HEK293 (cell line): ENCODE measurements at regions not wholly inside any gene's neighbourhood (a gene's known extent, or its start where the extent isn't known, plus 50 kb on each side); places are given as distances from the start of the nearest gene placed in this dataset.

Experiments used
- MZF1 ChIP-seq: fragments of 450-650 bp; formaldehyde crosslinking; IDR thresholded peaks from 2 replicates; pipeline ENCODE4 v1.5.1; 2017; ENCODE audit warnings: missing biosample characterization, missing genetic modification characterization, borderline replicate concordance
- PRDM1 ChIP-seq: fragments of 450-650 bp; formaldehyde crosslinking; IDR thresholded peaks from 2 replicates; pipeline ENCODE4; 2016; ENCODE audit warnings: missing biosample characterization, missing genetic modification characterization
- RBAK ChIP-seq: fragments of 450-650 bp; formaldehyde crosslinking; IDR thresholded peaks from 2 replicates; pipeline ENCODE4 v1.5.1; 2016; ENCODE audit warnings: missing biosample characterization, missing genetic modification characterization
- SP7 ChIP-seq: fragments of 450-650 bp; formaldehyde crosslinking; IDR thresholded peaks from 2 replicates; pipeline ENCODE4 v1.5.1; 2016; ENCODE audit warnings: missing biosample characterization, missing genetic modification characterization
- ZBTB1 ChIP-seq: fragments of 450-650 bp; formaldehyde crosslinking; IDR thresholded peaks from 2 replicates; pipeline ENCODE4 v1.5.1; 2016; ENCODE audit warnings: missing biosample characterization, missing genetic modification characterization
- ZFP37 ChIP-seq: fragments of 450-650 bp; formaldehyde crosslinking; IDR thresholded peaks from 2 replicates; pipeline ENCODE4 v1.5.1; 2016; ENCODE audit warnings: missing biosample characterization, missing genetic modification characterization
- ZFP41 ChIP-seq: fragments of 450-650 bp; formaldehyde crosslinking; IDR thresholded peaks from 2 replicates; pipeline ENCODE4 v1.5.1; 2016; ENCODE audit warnings: missing biosample characterization, missing genetic modification characterization, borderline replicate concordance
- ZNF133 ChIP-seq: fragments of 450-650 bp; formaldehyde crosslinking; IDR thresholded peaks from 2 replicates; pipeline ENCODE4 v1.5.1; 2016; ENCODE audit warnings: missing biosample characterization, missing genetic modification characterization
- ZNF146 ChIP-seq: fragments of 450-650 bp; formaldehyde crosslinking; IDR thresholded peaks from 2 replicates; pipeline ENCODE4 v1.5.1; 2016; ENCODE audit warnings: missing biosample characterization, missing genetic modification characterization
- ZNF221 ChIP-seq: fragments of 450-650 bp; formaldehyde crosslinking; IDR thresholded peaks from 2 replicates; pipeline ENCODE4 v1.5.1; 2017; ENCODE audit warnings: missing biosample characterization, missing genetic modification characterization, borderline replicate concordance
- ZNF223 ChIP-seq: fragments of 450-650 bp; formaldehyde crosslinking; IDR thresholded peaks from 2 replicates; pipeline ENCODE4 v1.5.1; 2016; ENCODE audit warnings: missing biosample characterization, missing genetic modification characterization
- ZNF350 ChIP-seq: fragments of 450-650 bp; formaldehyde crosslinking; IDR thresholded peaks from 2 replicates; pipeline ENCODE4 v1.5.0; 2017; ENCODE audit warnings: missing biosample characterization, mild to moderate bottlenecking, missing genetic modification characterization
- ZNF394 ChIP-seq: fragments of 450-650 bp; formaldehyde crosslinking; IDR thresholded peaks from 2 replicates; pipeline ENCODE4 v1.5.1; 2016; ENCODE audit warnings: missing biosample characterization, missing genetic modification characterization, mild to moderate bottlenecking, moderate library complexity, borderline replicate concordance
- ZNF501 ChIP-seq: fragments of 450-650 bp; formaldehyde crosslinking; IDR thresholded peaks from 2 replicates; pipeline ENCODE4 v1.5.1; 2016; ENCODE audit warnings: missing biosample characterization, missing genetic modification characterization
- ZNF529 ChIP-seq: fragments of 450-650 bp; formaldehyde crosslinking; IDR thresholded peaks from 2 replicates; pipeline ENCODE4 v1.5.1; 2017; ENCODE audit warnings: missing genetic modification characterization, missing biosample characterization; ENCODE audit not compliant: insufficient replicate concordance
- ZNF544 ChIP-seq: fragments of 450-650 bp; formaldehyde crosslinking; IDR thresholded peaks from 2 replicates; pipeline ENCODE4 v1.5.0; 2017; ENCODE audit warnings: missing biosample characterization, missing genetic modification characterization
- ZNF558 ChIP-seq: fragments of 450-650 bp; formaldehyde crosslinking; IDR thresholded peaks from 2 replicates; pipeline ENCODE4 v1.5.1; 2016; ENCODE audit warnings: missing biosample characterization, missing genetic modification characterization
- ZNF571 ChIP-seq: fragments of 450-650 bp; formaldehyde crosslinking; IDR thresholded peaks from 2 replicates; pipeline ENCODE4 v1.5.0; 2017; ENCODE audit warnings: missing biosample characterization, missing genetic modification characterization
- ZNF600 ChIP-seq: fragments of 450-650 bp; formaldehyde crosslinking; IDR thresholded peaks from 2 replicates; pipeline ENCODE4 v1.5.1; 2016; ENCODE audit warnings: missing biosample characterization, missing genetic modification characterization
- ZNF660 ChIP-seq: fragments of 450-650 bp; IDR thresholded peaks from 2 replicates; pipeline ENCODE4 v1.5.1; 2018; ENCODE audit warnings: missing biosample characterization, mild to moderate bottlenecking, missing genetic modification characterization
- ZNF677 ChIP-seq: fragments of 450-650 bp; IDR thresholded peaks from 2 replicates; pipeline ENCODE4 v1.5.0; 2018; ENCODE audit warnings: missing biosample characterization, mild to moderate bottlenecking, missing genetic modification characterization, moderate library complexity
- ZSCAN16 ChIP-seq: fragments of 450-650 bp; formaldehyde crosslinking; IDR thresholded peaks from 2 replicates; pipeline ENCODE4 v1.5.1; 2016; ENCODE audit warnings: missing biosample characterization, missing genetic modification characterization
- ZSCAN30 ChIP-seq: fragments of 450-650 bp; IDR thresholded peaks from 2 replicates; pipeline ENCODE4 v1.5.1; 2018; ENCODE audit warnings: missing biosample characterization, mild to moderate bottlenecking, missing genetic modification characterization, moderate library complexity
- ZXDB ChIP-seq: fragments of 450-650 bp; formaldehyde crosslinking; IDR thresholded peaks from 2 replicates; pipeline ENCODE4 v1.5.1; 2016; ENCODE audit warnings: missing biosample characterization, missing genetic modification characterization
- TF ChIP-seq, protein P1 (sequence below): fragments of 450-650 bp; formaldehyde crosslinking; IDR thresholded peaks from 2 replicates; pipeline ENCODE4 v1.5.1; 2017; ENCODE audit warnings: missing biosample characterization, mild to moderate bottlenecking, missing genetic modification characterization, moderate library complexity
- TF ChIP-seq, protein P2 (sequence below): fragments of 450-650 bp; formaldehyde crosslinking; IDR thresholded peaks from 2 replicates; pipeline ENCODE4 v1.5.1; 2016; ENCODE audit warnings: missing biosample characterization, missing genetic modification characterization
- TF ChIP-seq, protein P3 (sequence below): fragments of 450-650 bp; formaldehyde crosslinking; IDR thresholded peaks from 2 replicates; pipeline ENCODE4 v1.5.1; 2016; ENCODE audit warnings: missing biosample characterization, missing genetic modification characterization
- TF ChIP-seq, protein P4 (sequence below): fragments of 450-650 bp; formaldehyde crosslinking; IDR thresholded peaks from 2 replicates; pipeline ENCODE4 v1.5.1; 2016; ENCODE audit warnings: missing biosample characterization, missing genetic modification characterization
- TF ChIP-seq, protein P5 (sequence below): fragments of 450-650 bp; formaldehyde crosslinking; IDR thresholded peaks from 2 replicates; pipeline ENCODE4 v1.5.1; 2016; ENCODE audit warnings: missing biosample characterization, missing genetic modification characterization

DNA sequence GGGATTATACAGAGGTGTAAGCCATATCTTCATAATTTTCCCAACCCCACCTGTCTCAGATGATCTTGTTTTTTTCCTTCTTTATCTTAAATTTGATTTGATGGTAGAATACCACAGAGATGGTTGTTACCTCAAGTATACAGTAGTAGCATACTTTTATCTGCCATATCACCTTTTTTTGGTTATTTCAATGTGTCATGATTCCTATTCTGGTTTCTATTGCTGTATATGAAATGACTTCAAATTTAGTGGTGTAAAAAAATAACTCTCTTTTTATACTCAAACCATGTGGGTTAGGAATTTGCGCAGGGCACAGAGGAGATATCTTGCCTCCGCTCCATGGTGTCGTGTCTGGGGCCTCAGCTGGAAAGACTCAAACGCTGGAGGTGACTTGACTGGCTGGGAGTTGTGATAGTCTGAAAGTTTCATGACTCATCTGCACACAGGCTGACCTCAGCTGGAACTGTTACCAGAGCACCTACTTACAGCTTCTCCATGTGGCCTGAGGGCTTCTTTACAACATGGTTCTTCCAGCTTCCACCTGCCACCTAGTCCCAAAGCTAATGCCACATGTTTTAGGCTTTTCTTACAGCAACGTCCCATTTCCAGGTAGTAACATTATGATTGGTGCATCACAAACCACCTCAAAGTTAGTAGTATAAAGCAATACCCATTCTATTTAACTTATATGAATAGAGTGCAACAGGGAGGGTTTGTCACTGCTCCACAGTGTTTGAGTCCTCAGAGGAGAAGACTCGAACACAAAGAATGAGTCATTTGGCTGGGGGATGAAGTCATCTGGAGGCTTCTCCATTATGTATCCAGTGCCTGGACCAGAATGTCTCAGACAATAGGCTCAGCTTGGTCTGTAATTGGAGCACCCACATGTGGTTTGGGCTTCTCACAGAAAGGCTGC is 82.3 kb upstream of the XPO1 start (continued):
- TF ChIP-seq, protein P1, sequence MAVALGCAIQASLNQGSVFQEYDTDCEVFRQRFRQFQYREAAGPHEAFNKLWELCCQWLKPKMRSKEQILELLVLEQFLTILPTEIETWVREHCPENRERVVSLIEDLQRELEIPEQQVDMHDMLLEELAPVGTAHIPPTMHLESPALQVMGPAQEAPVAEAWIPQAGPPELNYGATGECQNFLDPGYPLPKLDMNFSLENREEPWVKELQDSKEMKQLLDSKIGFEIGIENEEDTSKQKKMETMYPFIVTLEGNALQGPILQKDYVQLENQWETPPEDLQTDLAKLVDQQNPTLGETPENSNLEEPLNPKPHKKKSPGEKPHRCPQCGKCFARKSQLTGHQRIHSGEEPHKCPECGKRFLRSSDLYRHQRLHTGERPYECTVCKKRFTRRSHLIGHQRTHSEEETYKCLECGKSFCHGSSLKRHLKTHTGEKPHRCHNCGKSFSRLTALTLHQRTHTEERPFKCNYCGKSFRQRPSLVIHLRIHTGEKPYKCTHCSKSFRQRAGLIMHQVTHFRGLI (tag by site-specific recombination): peak; percentile 98
- TF ChIP-seq ZNF529 (tag by site-specific recombination) (no peak), PRDM1 (tag by site-specific recombination) (0 out of 2 replicates have a peak, but pooled peaks have one; percentile 26), ZNF350 (tag by site-specific recombination) (no peak), ZNF660 (tag by site-specific recombination) (peak; percentile 65; the same call in 1 of the 2 replicates), ZFP37 (tag by site-specific recombination) (peak; percentile 73), ZNF221 (tag by site-specific recombination) (no peak), ZNF544 (tag by site-specific recombination) (no peak), ZNF133 (tag by site-specific recombination) (no peak), ZSCAN16 (tag by site-specific recombination) (peak; percentile 95), ZNF394 (tag by site-specific recombination) (peak; percentile 100), ZFP41 (no peak), ZNF677 (tag by site-specific recombination) (no peak), ZNF223 (0 out of 2 replicates have a peak, but pooled peaks have one; percentile 38), ZNF571 (no peak), ZNF600 (tag by site-specific recombination) (peak; percentile 37; the same call in 1 of the 2 replicates), SP7 (tag by site-specific recombination) (peak; percentile 67), ZBTB1 (tag by site-specific recombination) (no peak), ZNF146 (tag by site-specific recombination) (no peak), ZSCAN30 (tag by site-specific recombination) (0 out of 2 replicates have a peak, but pooled peaks have one; percentile 18), ZNF501 (tag by site-specific recombination) (no peak), RBAK (tag by site-specific recombination) (no peak), ZNF558 (tag by site-specific recombination) (peak; percentile 41; the same call in 1 of the 2 replicates), MZF1 (tag by site-specific recombination) (no peak), ZXDB (tag by site-specific recombination) (no peak)
- TF ChIP-seq, protein P2, sequence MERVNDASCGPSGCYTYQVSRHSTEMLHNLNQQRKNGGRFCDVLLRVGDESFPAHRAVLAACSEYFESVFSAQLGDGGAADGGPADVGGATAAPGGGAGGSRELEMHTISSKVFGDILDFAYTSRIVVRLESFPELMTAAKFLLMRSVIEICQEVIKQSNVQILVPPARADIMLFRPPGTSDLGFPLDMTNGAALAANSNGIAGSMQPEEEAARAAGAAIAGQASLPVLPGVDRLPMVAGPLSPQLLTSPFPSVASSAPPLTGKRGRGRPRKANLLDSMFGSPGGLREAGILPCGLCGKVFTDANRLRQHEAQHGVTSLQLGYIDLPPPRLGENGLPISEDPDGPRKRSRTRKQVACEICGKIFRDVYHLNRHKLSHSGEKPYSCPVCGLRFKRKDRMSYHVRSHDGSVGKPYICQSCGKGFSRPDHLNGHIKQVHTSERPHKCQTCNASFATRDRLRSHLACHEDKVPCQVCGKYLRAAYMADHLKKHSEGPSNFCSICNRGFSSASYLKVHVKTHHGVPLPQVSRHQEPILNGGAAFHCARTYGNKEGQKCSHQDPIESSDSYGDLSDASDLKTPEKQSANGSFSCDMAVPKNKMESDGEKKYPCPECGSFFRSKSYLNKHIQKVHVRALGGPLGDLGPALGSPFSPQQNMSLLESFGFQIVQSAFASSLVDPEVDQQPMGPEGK (tag by site-specific recombination): 0 out of 2 replicates have a peak, but pooled peaks have one; percentile 14
- TF ChIP-seq, protein P3, sequence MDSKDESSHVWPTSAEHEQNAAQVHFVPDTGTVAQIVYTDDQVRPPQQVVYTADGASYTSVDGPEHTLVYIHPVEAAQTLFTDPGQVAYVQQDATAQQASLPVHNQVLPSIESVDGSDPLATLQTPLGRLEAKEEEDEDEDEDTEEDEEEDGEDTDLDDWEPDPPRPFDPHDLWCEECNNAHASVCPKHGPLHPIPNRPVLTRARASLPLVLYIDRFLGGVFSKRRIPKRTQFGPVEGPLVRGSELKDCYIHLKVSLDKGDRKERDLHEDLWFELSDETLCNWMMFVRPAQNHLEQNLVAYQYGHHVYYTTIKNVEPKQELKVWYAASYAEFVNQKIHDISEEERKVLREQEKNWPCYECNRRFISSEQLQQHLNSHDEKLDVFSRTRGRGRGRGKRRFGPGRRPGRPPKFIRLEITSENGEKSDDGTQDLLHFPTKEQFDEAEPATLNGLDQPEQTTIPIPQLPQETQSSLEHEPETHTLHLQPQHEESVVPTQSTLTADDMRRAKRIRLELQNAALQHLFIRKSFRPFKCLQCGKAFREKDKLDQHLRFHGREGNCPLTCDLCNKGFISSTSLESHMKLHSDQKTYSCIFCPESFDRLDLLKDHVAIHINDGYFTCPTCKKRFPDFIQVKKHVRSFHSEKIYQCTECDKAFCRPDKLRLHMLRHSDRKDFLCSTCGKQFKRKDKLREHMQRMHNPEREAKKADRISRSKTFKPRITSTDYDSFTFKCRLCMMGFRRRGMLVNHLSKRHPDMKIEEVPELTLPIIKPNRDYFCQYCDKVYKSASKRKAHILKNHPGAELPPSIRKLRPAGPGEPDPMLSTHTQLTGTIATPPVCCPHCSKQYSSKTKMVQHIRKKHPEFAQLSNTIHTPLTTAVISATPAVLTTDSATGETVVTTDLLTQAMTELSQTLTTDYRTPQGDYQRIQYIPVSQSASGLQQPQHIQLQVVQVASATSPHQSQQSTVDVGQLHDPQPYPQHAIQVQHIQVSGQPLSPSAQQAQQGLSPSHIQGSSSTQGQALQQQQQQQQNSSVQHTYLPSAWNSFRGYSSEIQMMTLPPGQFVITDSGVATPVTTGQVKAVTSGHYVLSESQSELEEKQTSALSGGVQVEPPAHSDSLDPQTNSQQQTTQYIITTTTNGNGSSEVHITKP: peak; percentile 70
- TF ChIP-seq, protein P4, sequence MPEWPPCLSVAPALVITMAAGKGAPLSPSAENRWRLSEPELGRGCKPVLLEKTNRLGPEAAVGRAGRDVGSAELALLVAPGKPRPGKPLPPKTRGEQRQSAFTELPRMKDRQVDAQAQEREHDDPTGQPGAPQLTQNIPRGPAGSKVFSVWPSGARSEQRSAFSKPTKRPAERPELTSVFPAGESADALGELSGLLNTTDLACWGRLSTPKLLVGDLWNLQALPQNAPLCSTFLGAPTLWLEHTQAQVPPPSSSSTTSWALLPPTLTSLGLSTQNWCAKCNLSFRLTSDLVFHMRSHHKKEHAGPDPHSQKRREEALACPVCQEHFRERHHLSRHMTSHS (tag by site-specific recombination): no peak
- TF ChIP-seq, protein P5, sequence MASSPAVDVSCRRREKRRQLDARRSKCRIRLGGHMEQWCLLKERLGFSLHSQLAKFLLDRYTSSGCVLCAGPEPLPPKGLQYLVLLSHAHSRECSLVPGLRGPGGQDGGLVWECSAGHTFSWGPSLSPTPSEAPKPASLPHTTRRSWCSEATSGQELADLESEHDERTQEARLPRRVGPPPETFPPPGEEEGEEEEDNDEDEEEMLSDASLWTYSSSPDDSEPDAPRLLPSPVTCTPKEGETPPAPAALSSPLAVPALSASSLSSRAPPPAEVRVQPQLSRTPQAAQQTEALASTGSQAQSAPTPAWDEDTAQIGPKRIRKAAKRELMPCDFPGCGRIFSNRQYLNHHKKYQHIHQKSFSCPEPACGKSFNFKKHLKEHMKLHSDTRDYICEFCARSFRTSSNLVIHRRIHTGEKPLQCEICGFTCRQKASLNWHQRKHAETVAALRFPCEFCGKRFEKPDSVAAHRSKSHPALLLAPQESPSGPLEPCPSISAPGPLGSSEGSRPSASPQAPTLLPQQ (tag by site-specific recombination): peak; percentile 47; the same call in 1 of the 2 replicates
